Fibroblast of the aortic adventitia (primary cell): ENCODE measurements at regions not wholly inside any gene's neighbourhood (a gene's known extent, or its start where the extent isn't known, plus 50 kb on each side); places are given as distances from the start of the nearest gene placed in this dataset.

Experiments
- DNase-seq: peaks from one replicate; pipeline ENCODE4 v3.0.0-alpha.2; 2010; ENCODE audit warnings: low read depth
- H3K4me3 ChIP-seq: 2 replicates; pipeline ENCODE4 v1.5.1; 2011; ENCODE audit warnings: low read depth, mild to moderate bottlenecking, control low read depth, low read length, moderate library complexity
- TF ChIP-seq, protein P1 (sequence below): IDR thresholded peaks from 2 replicates; pipeline ENCODE4 v1.5.1; 2011; ENCODE audit warnings: mild to moderate bottlenecking, low read length, control low read depth, inconsistent platforms; ENCODE audit not compliant: insufficient read depth

DNA sequence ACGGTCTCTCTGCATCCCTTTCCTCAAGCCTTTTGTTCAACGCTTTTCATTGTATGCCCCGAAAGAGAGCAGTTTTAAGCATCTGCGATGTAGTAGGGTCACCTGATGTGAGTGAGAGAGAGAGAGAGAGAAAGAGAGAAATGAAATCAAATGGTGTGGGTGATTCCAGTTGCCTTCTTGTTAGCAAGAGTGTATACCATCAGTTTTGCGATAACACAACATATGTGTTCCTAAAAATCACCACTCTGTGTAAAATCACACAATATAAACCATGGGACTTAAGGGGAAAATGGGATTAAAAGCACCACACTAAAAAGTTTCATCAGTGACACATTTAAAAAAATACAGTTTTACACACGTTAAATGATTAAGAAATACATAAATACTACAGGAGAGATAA lies 1102.7 kb upstream of the EEF2KMT start:
- TF ChIP-seq, protein P1, sequence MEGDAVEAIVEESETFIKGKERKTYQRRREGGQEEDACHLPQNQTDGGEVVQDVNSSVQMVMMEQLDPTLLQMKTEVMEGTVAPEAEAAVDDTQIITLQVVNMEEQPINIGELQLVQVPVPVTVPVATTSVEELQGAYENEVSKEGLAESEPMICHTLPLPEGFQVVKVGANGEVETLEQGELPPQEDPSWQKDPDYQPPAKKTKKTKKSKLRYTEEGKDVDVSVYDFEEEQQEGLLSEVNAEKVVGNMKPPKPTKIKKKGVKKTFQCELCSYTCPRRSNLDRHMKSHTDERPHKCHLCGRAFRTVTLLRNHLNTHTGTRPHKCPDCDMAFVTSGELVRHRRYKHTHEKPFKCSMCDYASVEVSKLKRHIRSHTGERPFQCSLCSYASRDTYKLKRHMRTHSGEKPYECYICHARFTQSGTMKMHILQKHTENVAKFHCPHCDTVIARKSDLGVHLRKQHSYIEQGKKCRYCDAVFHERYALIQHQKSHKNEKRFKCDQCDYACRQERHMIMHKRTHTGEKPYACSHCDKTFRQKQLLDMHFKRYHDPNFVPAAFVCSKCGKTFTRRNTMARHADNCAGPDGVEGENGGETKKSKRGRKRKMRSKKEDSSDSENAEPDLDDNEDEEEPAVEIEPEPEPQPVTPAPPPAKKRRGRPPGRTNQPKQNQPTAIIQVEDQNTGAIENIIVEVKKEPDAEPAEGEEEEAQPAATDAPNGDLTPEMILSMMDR, result no peak
- H3K4me3 ChIP-seq, result no peak overlapping the region
- no peak for DNase-seq

DNA sequence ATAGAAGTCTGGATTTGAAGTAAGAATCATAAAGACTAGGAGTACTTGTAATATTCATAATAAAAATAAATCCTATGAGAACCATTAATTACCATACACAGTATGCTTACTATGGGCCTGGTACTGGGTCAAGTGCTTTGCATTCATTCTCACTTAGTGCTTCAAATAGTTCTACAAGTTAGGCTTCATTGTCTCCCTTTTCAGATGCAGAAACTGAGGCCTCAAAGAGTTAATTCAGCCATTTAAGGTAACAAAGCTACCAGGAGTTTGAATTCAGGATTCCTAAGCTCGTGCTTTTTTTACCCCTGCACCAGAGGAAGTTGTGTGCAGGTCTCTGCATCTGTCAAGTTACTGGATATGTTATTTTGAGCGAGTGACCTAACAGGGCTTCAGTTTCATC lies 1098.4 kb upstream of the EEF2KMT start:
- no peak for DNase-seq
- TF ChIP-seq, protein P1, result no peak
- H3K4me3 ChIP-seq, result no peak overlapping the region

DNA sequence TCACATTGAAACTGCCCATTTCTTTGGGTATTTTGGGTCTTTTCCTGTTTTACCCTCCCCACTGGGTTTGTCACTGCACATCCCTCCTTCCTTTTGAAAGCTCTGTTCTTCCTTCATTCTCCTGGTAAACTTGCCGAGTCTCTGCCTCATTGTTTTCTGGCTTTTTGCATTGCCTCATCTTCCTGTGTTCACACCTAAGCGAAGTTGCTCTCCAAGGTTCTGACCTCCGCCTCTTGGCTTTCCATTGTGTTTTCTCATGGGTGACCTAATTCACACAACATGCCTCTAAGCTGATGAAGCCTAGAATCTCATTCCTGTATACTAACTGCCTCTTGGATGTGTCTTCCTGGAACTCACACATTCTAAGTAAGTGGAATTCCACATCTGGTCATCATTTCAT lies 1096.1 kb upstream of the EEF2KMT start:
- TF ChIP-seq, protein P1, result no peak
- no peak for DNase-seq
- H3K4me3 ChIP-seq, result no peak overlapping the region

DNA sequence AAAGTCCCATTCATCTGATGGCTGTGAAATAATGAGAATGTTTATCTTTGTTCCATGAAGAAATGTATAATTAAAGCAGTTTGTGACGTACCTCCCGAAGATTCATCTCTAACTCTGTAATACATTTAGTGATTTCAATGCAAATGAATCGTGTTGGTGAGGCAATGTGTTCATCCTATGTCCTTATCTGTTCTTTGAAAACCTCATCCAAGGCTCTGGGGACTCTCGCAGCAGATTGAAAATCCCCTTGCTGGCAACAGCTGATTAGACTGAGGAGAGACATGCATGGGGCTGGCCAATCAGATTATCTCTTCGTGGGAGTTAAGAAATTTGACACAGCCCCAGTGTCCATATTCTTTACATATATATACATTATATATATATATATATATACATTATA lies 1095.4 kb upstream of the EEF2KMT start:
- H3K4me3 ChIP-seq, result no peak overlapping the region
- no peak for DNase-seq
- TF ChIP-seq, protein P1, result no peak

DNA sequence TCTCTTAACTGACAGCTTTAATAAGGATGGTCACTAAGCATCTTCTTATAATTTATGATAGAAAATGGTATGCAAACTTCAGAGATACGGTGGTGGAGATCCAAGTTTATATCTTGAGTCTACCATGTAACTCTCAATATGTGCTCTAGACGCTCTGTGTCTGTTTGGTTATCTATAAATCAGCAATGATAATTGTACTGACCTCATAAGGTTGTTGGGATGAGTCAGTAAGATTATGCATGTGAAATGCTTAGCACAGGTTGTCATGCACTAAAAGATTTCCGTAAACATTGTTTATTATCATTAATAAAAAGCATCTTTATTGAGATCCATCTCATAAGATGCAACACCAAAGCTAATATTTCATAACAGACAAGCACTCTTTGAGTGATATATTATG lies 1094.9 kb upstream of the EEF2KMT start:
- TF ChIP-seq, protein P1, result no peak
- no peak for DNase-seq
- H3K4me3 ChIP-seq, result no peak overlapping the region

DNA sequence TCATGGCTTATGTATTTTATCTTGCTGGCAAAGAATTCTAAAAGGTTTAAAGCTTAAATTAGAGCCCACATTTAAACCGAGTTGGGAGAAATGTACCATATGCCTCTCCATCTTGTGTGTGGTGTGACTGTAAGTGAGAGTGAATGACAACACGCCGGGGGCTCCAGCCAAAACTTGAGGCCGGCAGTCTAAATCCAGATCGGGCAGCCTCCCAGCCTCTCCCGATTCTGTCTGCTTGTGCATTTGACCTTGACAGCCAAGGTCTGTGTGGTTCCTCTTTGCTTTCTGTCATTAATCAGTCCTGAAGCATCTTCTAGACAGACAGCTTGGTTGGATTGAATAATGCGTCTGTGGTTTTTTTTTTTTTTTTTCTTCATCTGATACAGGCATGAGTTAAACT lies 1093.2 kb upstream of the EEF2KMT start:
- no peak overlapping the region for H3K4me3 ChIP-seq
- no peak for DNase-seq
- TF ChIP-seq, protein P1, result no peak

DNA sequence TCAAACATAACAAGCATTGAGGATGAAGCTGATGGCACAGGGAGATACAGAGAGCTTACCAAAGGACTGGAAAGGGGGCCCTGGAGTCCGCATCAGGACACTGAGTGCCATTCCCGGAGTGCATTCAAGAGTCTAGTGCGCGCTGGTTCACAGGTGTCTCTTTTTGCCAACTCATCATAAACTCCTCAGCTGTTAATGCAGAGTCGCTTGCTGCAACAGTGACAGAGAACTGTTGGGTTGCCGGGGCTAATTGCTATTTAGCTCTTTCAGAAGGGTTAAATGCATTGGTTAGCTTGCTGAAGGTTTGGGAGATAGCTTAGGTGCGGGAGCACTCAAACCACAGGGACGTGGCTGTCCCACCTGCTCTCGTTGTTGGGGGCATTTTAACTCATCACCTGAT lies 1091.6 kb upstream of the EEF2KMT start:
- H3K4me3 ChIP-seq, result no peak overlapping the region
- TF ChIP-seq, protein P1, result no peak
- DNase-seq, result no peak
